ENCODE measurements at regions not wholly inside any gene's neighbourhood (a gene's known extent, or its start where the extent isn't known, plus 50 kb on each side); places are given as distances from the start of the nearest gene placed in this dataset.
"Not testable (repeated sequence)": the region's sequence is repeated elsewhere in the genome, so short reads cannot be mapped to it uniquely, and the experiment has no call there.

DNA sequence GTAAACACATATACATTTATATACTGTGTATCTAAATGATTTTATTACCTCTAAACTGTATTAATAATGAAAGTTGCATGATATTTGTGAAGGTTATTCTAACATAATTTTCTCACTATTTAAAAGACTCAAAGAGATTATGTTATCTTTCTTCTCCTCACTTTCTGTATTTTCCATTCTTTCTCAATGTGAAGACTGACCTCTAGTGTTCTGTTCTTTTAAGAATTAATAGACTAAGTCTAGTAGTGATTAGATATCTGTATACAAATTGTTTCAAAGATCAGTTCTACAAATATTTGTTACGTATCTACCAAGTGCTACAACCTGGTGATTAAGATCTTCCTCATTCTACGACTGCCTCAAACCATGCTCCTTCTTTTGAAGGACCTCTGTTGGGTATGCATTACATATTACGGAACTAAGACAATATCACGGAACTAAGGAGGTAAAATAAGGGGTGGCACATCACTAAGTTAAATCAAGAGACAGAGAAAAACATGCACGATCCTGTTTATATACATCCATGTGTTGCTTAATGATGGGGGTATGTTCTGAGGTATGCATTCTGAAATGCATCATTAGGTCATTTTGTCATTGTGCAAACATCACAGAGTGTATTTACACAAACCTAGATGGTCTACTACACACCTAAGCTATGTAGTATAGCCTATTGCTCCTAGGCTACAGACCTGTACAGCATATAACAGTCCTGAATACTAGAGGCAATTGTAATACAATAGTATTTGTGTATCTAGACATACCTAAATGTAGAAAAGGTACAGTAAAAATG, 161.5 kb upstream of the KBTBD8 start:
- TF ChIP-seq, protein P1, sequence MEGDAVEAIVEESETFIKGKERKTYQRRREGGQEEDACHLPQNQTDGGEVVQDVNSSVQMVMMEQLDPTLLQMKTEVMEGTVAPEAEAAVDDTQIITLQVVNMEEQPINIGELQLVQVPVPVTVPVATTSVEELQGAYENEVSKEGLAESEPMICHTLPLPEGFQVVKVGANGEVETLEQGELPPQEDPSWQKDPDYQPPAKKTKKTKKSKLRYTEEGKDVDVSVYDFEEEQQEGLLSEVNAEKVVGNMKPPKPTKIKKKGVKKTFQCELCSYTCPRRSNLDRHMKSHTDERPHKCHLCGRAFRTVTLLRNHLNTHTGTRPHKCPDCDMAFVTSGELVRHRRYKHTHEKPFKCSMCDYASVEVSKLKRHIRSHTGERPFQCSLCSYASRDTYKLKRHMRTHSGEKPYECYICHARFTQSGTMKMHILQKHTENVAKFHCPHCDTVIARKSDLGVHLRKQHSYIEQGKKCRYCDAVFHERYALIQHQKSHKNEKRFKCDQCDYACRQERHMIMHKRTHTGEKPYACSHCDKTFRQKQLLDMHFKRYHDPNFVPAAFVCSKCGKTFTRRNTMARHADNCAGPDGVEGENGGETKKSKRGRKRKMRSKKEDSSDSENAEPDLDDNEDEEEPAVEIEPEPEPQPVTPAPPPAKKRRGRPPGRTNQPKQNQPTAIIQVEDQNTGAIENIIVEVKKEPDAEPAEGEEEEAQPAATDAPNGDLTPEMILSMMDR (IDR thresholded peaks at IDR 0.05; ENCODE audit: extremely low read depth, insufficient read depth, missing control alignments) = no peak
- no peak for DNase-seq (ENCODE audit: low spot score)
- in situ Hi-C loops (cut with MboI; ENCODE audit: low pct_unique_long_range_greater_than_20kb, low sequenced_read_pairs, unreplicated experiment) = no loop called here

GRCh38 chr3:66838704-66839103, 159.4 kb upstream of the KBTBD8 start:
- TF ChIP-seq, protein P1 (IDR thresholded peaks at IDR 0.05; ENCODE audit: extremely low read depth, insufficient read depth, missing control alignments) = no peak
- in situ Hi-C loops (cut with MboI; ENCODE audit: low pct_unique_long_range_greater_than_20kb, low sequenced_read_pairs, unreplicated experiment) = no loop called here
- DNase-seq (ENCODE audit: low spot score) = no peak

- TF ChIP-seq, protein P1 (IDR thresholded peaks at IDR 0.05; ENCODE audit: extremely low read depth, insufficient read depth, missing control alignments) = no peak
- no peak for DNase-seq (ENCODE audit: low spot score)
- in situ Hi-C loops (cut with MboI; ENCODE audit: low pct_unique_long_range_greater_than_20kb, low sequenced_read_pairs, unreplicated experiment) = no loop called here
These were observed 158.6 kb upstream of the KBTBD8 start for GRCh38 chr3:66839508-66839907.

DNA sequence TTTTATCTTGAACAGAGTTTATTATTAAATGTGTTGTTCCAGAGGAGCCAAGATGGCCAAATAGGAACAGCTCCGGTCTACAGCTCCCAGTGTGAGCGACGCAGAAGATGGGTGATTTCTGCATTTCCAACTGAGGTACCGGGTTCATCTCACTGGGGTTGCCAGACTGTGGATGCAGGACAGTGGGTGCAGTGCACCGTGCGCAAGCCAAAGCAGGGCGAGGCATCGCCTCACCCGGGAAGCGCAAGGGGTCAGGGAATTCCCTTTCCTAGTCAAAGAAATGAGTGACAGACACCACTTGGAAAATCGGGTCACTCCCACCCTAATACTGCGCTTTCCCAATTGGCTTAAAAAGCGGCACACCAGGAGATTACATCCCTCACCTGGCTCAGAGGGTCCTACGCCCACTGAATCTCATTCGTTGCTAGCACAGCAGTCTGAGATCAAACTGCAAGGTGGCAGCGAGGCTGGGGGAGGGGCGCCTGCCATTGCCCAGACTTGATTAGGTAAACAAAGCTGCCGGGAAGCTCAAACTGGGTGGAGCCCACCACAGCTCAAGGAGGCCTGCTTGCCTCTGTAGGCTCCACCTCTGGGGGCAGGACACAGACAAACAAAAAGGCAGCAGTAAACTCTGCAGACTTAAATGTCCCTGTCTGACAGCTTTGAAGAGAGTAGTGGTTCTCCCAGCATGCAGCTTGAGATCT, 155.2 kb upstream of the KBTBD8 start:
- in situ Hi-C loops (cut with MboI; ENCODE audit: low pct_unique_long_range_greater_than_20kb, low sequenced_read_pairs, unreplicated experiment); DNase-seq (ENCODE audit: low spot score): not testable (repeated sequence)

DNA sequence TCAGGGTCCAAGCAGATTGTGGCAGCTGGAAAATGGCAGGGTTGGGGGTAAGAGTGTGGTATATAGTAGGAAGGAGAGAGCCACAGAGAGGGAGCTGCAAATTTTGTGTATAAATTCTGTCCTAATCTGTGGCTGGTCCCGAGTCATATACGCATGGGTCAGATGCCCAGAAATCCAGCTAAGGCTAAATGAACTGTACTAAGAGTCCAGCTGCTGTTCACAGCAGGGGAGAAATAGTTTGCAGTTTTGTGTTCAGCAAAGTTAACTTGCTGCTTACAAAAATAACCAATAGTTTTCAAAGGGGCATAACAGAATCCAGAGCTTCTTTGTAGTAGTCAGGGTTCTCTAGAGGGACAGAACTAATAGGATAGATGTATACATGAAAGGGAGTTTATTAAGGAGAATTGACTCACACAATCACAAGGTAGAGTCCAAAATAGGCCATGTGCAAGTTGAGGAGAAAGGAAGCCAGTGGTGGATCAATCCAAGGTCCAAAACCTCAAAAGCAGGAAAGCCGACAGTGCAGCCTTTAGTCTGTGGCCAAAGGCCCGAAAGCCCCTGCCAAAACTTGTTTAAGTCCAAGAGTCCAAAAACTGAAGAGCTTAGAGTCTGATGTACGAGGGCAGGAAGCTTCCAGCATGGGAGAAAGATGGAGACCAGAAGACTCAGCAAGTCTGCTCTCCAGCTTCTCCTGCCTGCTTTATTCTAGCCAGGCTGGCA, 146.1 kb upstream of the KBTBD8 start:
- no peak for DNase-seq (ENCODE audit: low spot score)
- in situ Hi-C loops (cut with MboI; ENCODE audit: low pct_unique_long_range_greater_than_20kb, low sequenced_read_pairs, unreplicated experiment) = no loop called here
- TF ChIP-seq, protein P1 (IDR thresholded peaks at IDR 0.05; ENCODE audit: extremely low read depth, insufficient read depth, missing control alignments) = no peak

GRCh38 chr3:66854601-66855151, 143.4 kb upstream of the KBTBD8 start:
- in situ Hi-C loops (cut with MboI; ENCODE audit: low pct_unique_long_range_greater_than_20kb, low sequenced_read_pairs, unreplicated experiment) = no loop called here

More at GRCh38 chr3:66854601-66855151, 143.4 kb upstream of the KBTBD8 start:
- no peak for DNase-seq (ENCODE audit: low spot score)
- TF ChIP-seq, protein P1 (IDR thresholded peaks at IDR 0.05; ENCODE audit: extremely low read depth, insufficient read depth, missing control alignments) = no peak

Data from GM13977 (cell line).